IPS DF 19.7 (cell line): ENCODE measurements at regions not wholly inside any gene's neighbourhood (a gene's known extent, or its start where the extent isn't known, plus 50 kb on each side); places are given as distances from the start of the nearest gene placed in this dataset.
A peak's percentile ranks its signal among the peaks of the same experiment; 100 is the strongest.
"Not testable (repeated sequence)": the region's sequence is repeated elsewhere in the genome, so short reads cannot be mapped to it uniquely, and the experiment has no call there.

Experiments
- DNase-seq: peaks from one replicate; pipeline ENCODE4 v3.0.0-alpha.2; 2013; ENCODE audit warnings: low read depth, low spot score

GRCh38 chr6:18595774-18596530, 208.8 kb downstream of the RNF144B start:
- peak; percentile 12 for DNase-seq

- DNase-seq, result no peak
Observed at GRCh38 chr6:18596531-18596835, 209.3 kb downstream of the RNF144B start.

- DNase-seq, result no peak
Observed at GRCh38 chr6:18598551-18599264, 211.6 kb downstream of the RNF144B start.

GRCh38 chr6:18600255-18600654, 213.1 kb downstream of the RNF144B start:
- no peak for DNase-seq

- no peak for DNase-seq
Observed at GRCh38 chr6:18601516-18602020, 214.4 kb downstream of the RNF144B start.

- DNase-seq, result no peak
Observed at GRCh38 chr6:18602931-18603330, 215.8 kb downstream of the RNF144B start.

GRCh38 chr6:18603361-18603760, 216.2 kb downstream of the RNF144B start:
- DNase-seq, result no peak

- DNase-seq, result no peak
Observed at GRCh38 chr6:18605841-18606240, 218.7 kb downstream of the RNF144B start.

- DNase-seq, result no peak
Observed at GRCh38 chr6:18609715-18610114, 222.6 kb downstream of the RNF144B start.

- no peak for DNase-seq
Observed at GRCh38 chr6:18613319-18613925, 226.3 kb downstream of the RNF144B start.

- DNase-seq, result no peak
Observed at GRCh38 chr6:18629571-18629970, 242.4 kb downstream of the RNF144B start.

GRCh38 chr6:18632670-18633410, 245.7 kb downstream of the RNF144B start:
- no peak for DNase-seq

- no peak for DNase-seq
Observed at GRCh38 chr6:18634912-18635311, 247.8 kb downstream of the RNF144B start.

GRCh38 chr6:18640134-18640533, 253.0 kb downstream of the RNF144B start:
- DNase-seq, result no peak

- DNase-seq, result no peak
Observed at GRCh38 chr6:18640754-18641153, 253.6 kb downstream of the RNF144B start.

GRCh38 chr6:18654821-18655220, 267.7 kb downstream of the RNF144B start:
- DNase-seq, result no peak

- no peak for DNase-seq
Observed at GRCh38 chr6:18656506-18656905, 269.4 kb downstream of the RNF144B start.

- not testable (repeated sequence) for DNase-seq
Observed at GRCh38 chr6:18659994-18660393, 272.8 kb downstream of the RNF144B start.

- no peak for DNase-seq
Observed at GRCh38 chr6:18663011-18663410, 275.9 kb downstream of the RNF144B start.

- no peak for DNase-seq
Observed at GRCh38 chr6:18664401-18664800, 277.3 kb downstream of the RNF144B start.

- DNase-seq, result no peak
Observed at GRCh38 chr6:18667612-18668011, 280.5 kb downstream of the RNF144B start.

- no peak for DNase-seq
Observed at GRCh38 chr6:18668994-18669393, 281.8 kb downstream of the RNF144B start.
